GM12878 (cell line): ENCODE measurements at regions not wholly inside any gene's neighbourhood (a gene's known extent, or its start where the extent isn't known, plus 50 kb on each side); places are given as distances from the start of the nearest gene placed in this dataset.

ENCODE experiments used
- ATAC-seq: fragments of 200-7000 bp; cut with Tn5 transposase; 3 replicates; pipeline ENCODE4 v1.9.1; 2020; ENCODE audit warnings: mild to moderate bottlenecking, moderate library complexity
- BruUV-seq: library from RNA; stranded (reverse); fragments of 400-500 nt; replicated peaks from 2 replicates; lab custom pipeline; 2021; lab: Mats Ljungman, UMichigan
- CTCF ChIA-PET: fragments of 300-600 bp; sonication (Branson Sonifier 250); formaldehyde crosslinking; extraction: SDS; loops from one replicate; lab custom pipeline; 2021; ENCODE audit warnings: inconsistent platforms; lab: Yijun Ruan, JAX
- POLR2A ChIA-PET: fragments of 350-600 bp; formaldehyde crosslinking; extraction: SDS; loops from one replicate; lab custom pipeline; 2021; ENCODE audit warnings: inconsistent platforms; lab: Charles Lee
- RAD21 ChIA-PET: fragments of 300-600 bp; sonication (Branson Sonifier 250); formaldehyde crosslinking; loops from one replicate; lab custom pipeline; 2023; ENCODE audit warnings: antibody characterized with exemption; ENCODE audit not compliant: unreplicated experiment; lab: Charles Lee
- SMC1A ChIA-PET: fragments of 300-600 bp; sonication (Branson Sonifier 250); formaldehyde crosslinking; loops from one replicate; lab custom pipeline; 2023; ENCODE audit not compliant: unreplicated experiment, uncharacterized antibody; lab: Charles Lee
- DNase-seq: peaks from one replicate; pipeline ENCODE4 v3.0.0-alpha.2; 2011; ENCODE audit warnings: low read depth, low spot score
- FAIRE-seq: peaks from 3 replicates; lab custom pipeline; 2011; peaks lifted over from hg19 to GRCh38; lab: Jason Lieb, UNC
- H2AFZ ChIP-seq: 2 replicates; pipeline ENCODE4 v1.6.0; 2011; ENCODE audit warnings: low read depth, low read length, control low read depth; ENCODE audit not compliant: control insufficient read depth
- H3K27ac ChIP-seq: 2 replicates; pipeline ENCODE4 v1.5.1; 2011; ENCODE audit warnings: control low read depth; ENCODE audit not compliant: control insufficient read depth, insufficient read depth
- H3K27me3 ChIP-seq, 2 experiments: replicated peaks in 1 of 2; 2 replicates each; pipeline versions ENCODE4 v1.6.0 to v1.6.1; 2011; ENCODE audit warnings: low read length in 1 of 2; ENCODE audit not compliant: control insufficient read depth in 2 of 2, insufficient read depth in 2 of 2
- H3K36me3 ChIP-seq, 2 experiments: 2 replicates each; pipeline ENCODE4 v1.5.1; 2011; ENCODE audit warnings: low read length in 1 of 2; ENCODE audit not compliant: control insufficient read depth in 2 of 2, insufficient read depth in 2 of 2
- H3K4me1 ChIP-seq: 2 replicates; pipeline ENCODE4 v1.6.1; 2011; ENCODE audit warnings: mild to moderate bottlenecking, low read length, moderate library complexity, mixed read lengths; ENCODE audit not compliant: control insufficient read depth, insufficient read depth
- H3K4me2 ChIP-seq: 2 replicates; pipeline ENCODE4 v1.6.0; 2011; ENCODE audit warnings: control low read depth; ENCODE audit not compliant: control insufficient read depth, insufficient read depth
- H3K4me3 ChIP-seq: fragments of 200-600 bp; sonication (generic); 2 replicates; pipeline ENCODE4 v1.5.1; 2016
- H3K79me2 ChIP-seq: 2 replicates; pipeline ENCODE4 v1.6.0; 2011; ENCODE audit warnings: low read length; ENCODE audit not compliant: control insufficient read depth, insufficient read depth
- H3K9ac ChIP-seq: 2 replicates; pipeline ENCODE4 v1.8.0; 2011; ENCODE audit warnings: low read length, control low read depth, mixed read lengths; ENCODE audit not compliant: control insufficient read depth, insufficient read depth
- H3K9me3 ChIP-seq: replicated peaks from 3 replicates; pipeline ENCODE4 v1.5.1; 2011; ENCODE audit warnings: mild to moderate bottlenecking, low read length; ENCODE audit not compliant: control insufficient read depth, insufficient read depth
- H4K20me1 ChIP-seq: 2 replicates; pipeline ENCODE4 v1.6.0; 2011; ENCODE audit not compliant: control insufficient read depth, insufficient read depth
- BCL11A ChIP-seq: IDR thresholded peaks from 2 replicates; pipeline ENCODE4 v1.6.1; 2011; ENCODE audit warnings: low read depth, low read length
- CBFB ChIP-seq: IDR thresholded peaks from 2 replicates; pipeline ENCODE4 v1.6.1; 2016; ENCODE audit warnings: antibody characterized with exemption, low read depth
- EZH2 ChIP-seq: IDR thresholded peaks from 2 replicates; pipeline ENCODE4 v1.6.1; 2012; ENCODE audit warnings: low read depth, mild to moderate bottlenecking, control low read depth, inconsistent platforms, low read length, borderline replicate concordance; ENCODE audit not compliant: control insufficient read depth
- NRF1 ChIP-seq: conservative IDR thresholded peaks from 2 replicates; pipeline ENCODE4 v1.6.1; 2011; ENCODE audit warnings: mild to moderate bottlenecking, low read depth, low read length, improper control_type of control experiment
- SREBF1 ChIP-seq: IDR thresholded peaks from 2 replicates; pipeline ENCODE4 v1.6.1; 2012; ENCODE audit warnings: mild to moderate bottlenecking, low read length
- TBL1XR1 ChIP-seq: IDR thresholded peaks from 2 replicates; pipeline ENCODE4 v1.6.1; 2012; ENCODE audit warnings: low read depth, low read length, improper control_type of control experiment
- WGBS: methylation state at CpG from one replicate; pipeline ENCODE4 v1.1.6; 2016; ENCODE audit warnings: low lambda C conversion rate; ENCODE audit not compliant: insufficient replicate concordance, insufficient coverage; ENCODE audit errors: missing lambda C conversion rate; 5-methylcytosine and 5-hydroxymethylcytosine counted together
- in situ Hi-C: fragments of 300-500 bp; cut with MboI; formaldehyde crosslinking; loops from 9 replicates; pipeline ENCODE4 v1.14.3; 2018; ENCODE audit warnings: mixed read lengths
- intact Hi-C: fragments of 100-400 bp; cut with micrococcal nuclease; formaldehyde crosslinking; loops from one replicate; pipeline ENCODE4 v1.14.2; 2022; ENCODE audit not compliant: unreplicated experiment
- TF ChIP-seq, protein P1 (sequence below): fragments of 450-650 bp; conservative IDR thresholded peaks from 2 replicates; pipeline ENCODE4 v1.6.1; 2017; ENCODE audit warnings: mild to moderate bottlenecking, moderate library complexity

DNA sequence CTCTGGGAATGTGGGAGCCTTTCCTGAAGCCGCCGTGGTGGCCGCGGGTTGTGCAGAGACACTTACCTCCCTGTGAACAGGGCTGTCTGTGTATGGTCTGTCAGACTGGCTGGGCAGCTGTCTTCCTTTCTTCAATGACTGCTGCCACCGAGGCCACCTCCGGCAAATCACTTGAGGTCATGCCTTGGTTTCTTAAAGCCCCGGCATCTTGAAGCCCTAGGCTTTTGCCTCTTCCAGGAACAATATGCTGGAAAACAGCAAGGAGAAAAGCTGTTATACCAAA lies 79.5 kb upstream of the ZSWIM6 start (continued):
- no peak for TF ChIP-seq CBFB
- no peak for TF ChIP-seq SREBF1
- TF ChIP-seq BCL11A = no peak
- TF ChIP-seq, all 136 proteins: peak for 0

- H3K79me2 ChIP-seq = no peaks in the 10 kb centered on the region
- CTCF ChIA-PET = no interaction called here
- no peak for ATAC-seq
Measured at GRCh38 chr5:61253547-61253946, 78.5 kb upstream of the ZSWIM6 start.

More at GRCh38 chr5:61253547-61253946, 78.5 kb upstream of the ZSWIM6 start:
- no peak for FAIRE-seq
- no peak for DNase-seq
- no TSS peak for BruUV-seq
- Histone ChIP-seq H3K36me3 (no peaks in the 10 kb centered on the region), H3K4me1 (no peaks in the 10 kb centered on the region), H3K27me3 (peaks cover 0 to 2% of the 10 kb centered on the region in 2 experiments; a peak in 1 of 4 replicates), H3K9ac (no peak overlapping the region), H3K9me3 (no peaks in the 10 kb centered on the region), H3K4me3 (no peak overlapping the region), H4K20me1 (no peaks in the 10 kb centered on the region), H2AFZ (no peak overlapping the region), H3K27ac (no peak overlapping the region), H3K4me2 (no peak overlapping the region)
- ChIA-PET SMC1A (interaction anchor here (2.4 kb wide), 1 partner anchor 9 kb away, joined by 6 read pairs; no protein-coding TSS in a partner anchor), POLR2A (no interaction called here), RAD21 (no interaction called here)
- TF ChIP-seq, protein P1, sequence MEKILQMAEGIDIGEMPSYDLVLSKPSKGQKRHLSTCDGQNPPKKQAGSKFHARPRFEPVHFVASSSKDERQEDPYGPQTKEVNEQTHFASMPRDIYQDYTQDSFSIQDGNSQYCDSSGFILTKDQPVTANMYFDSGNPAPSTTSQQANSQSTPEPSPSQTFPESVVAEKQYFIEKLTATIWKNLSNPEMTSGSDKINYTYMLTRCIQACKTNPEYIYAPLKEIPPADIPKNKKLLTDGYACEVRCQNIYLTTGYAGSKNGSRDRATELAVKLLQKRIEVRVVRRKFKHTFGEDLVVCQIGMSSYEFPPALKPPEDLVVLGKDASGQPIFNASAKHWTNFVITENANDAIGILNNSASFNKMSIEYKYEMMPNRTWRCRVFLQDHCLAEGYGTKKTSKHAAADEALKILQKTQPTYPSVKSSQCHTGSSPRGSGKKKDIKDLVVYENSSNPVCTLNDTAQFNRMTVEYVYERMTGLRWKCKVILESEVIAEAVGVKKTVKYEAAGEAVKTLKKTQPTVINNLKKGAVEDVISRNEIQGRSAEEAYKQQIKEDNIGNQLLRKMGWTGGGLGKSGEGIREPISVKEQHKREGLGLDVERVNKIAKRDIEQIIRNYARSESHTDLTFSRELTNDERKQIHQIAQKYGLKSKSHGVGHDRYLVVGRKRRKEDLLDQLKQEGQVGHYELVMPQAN = no peak
- TF ChIP-seq NRF1 (no peak), EZH2 (no peak), TBL1XR1 (no peak)
- 82% methylated on average over 3 of the region's 3 CpGs for WGBS
- in situ Hi-C loops = no loop called here
- intact Hi-C loops = no loop called here
